ENCODE measurements at regions not wholly inside any gene's neighbourhood (a gene's known extent, or its start where the extent isn't known, plus 50 kb on each side); places are given as distances from the start of the nearest gene placed in this dataset.

GRCh38 chr10:131728286-131729228 lies 172.3 kb upstream of the PPP2R2D start:
- Histone ChIP-seq H3K4me3 (no peak overlapping the region), H3K4me1 (peaks cover 13% of the 10 kb centered on the region; the same call in 1 of the 3 replicates), H3K27ac (no peak overlapping the region), H3K9me3 (peaks cover 5% of the 10 kb centered on the region; the same call in 2 of the 3 replicates), H3K4me2 (peak overlapping the region; percentile 32; the same call in 2 of the 3 replicates)
- FAIRE-seq (no peak), ATAC-seq (no peak; a peak in 1 of 6 replicates), DNase-seq (ENCODE audit: low read depth in 1 of 2, low spot score in 1 of 2) (no peak)
- TF ChIP-seq HOXA7 (CRISPR knock-in tag; IDR thresholded peaks at IDR 0.05) (no peak), JUNB (IDR thresholded peaks at IDR 0.05) (no peak), BCL3 (IDR thresholded peaks at IDR 0.05) (no peak), HMGXB4 (CRISPR knock-in tag; IDR thresholded peaks at IDR 0.05; ENCODE audit: borderline replicate concordance) (no peak), USF2 (IDR thresholded peaks at IDR 0.05) (no peak), JUN (IDR thresholded peaks at IDR 0.05) (no peak), KDM5A (IDR thresholded peaks at IDR 0.05) (no peak), EHMT2 (IDR thresholded peaks at IDR 0.05; ENCODE audit: low read depth) (no peak), ELK1 (IDR thresholded peaks at IDR 0.05; ENCODE audit: low read depth, low read length) (no peak), FOSL2 (IDR thresholded peaks at IDR 0.05) (no peak), FOSL2 (CRISPR knock-in tag; IDR thresholded peaks at IDR 0.05) (no peak)
- 59% methylated on average over 16 of the region's 16 CpGs for WGBS (ENCODE audit: missing lambda C conversion rate)
- ChIA-PET POLR2A (no interaction called here), CTCF (interaction anchor here (1.2 kb wide), 2 partner anchors 23 to 1538 kb away, joined by 3 to 5 read pairs; no protein-coding TSS in a partner anchor)

- WGBS (ENCODE audit: missing lambda C conversion rate), result 43% methylated on average over 6 of the region's 6 CpGs
- FAIRE-seq (no peak), ATAC-seq (peak in 1 of 2 experiments; percentile 34; a peak in 2 of 6 replicates), DNase-seq (ENCODE audit: low read depth in 1 of 2, low spot score in 1 of 2) (no peak)
- H3K4me2 ChIP-seq, result peak overlapping the region; percentile 32
- H3K27ac ChIP-seq, result no peak overlapping the region; a peak in 1 of 6 replicates
- ChIA-PET POLR2A (no interaction called here), CTCF (interaction anchor here (1.2 kb wide), 1 partner anchor 1539 kb away, joined by 3 read pairs; no protein-coding TSS in a partner anchor)
- TF ChIP-seq NR3C1 (IDR thresholded peaks at IDR 0.05) (no peak), MAZ (IDR thresholded peaks at IDR 0.05; ENCODE audit: borderline replicate concordance, low read depth, low read length) (no peak), BCL3 (IDR thresholded peaks at IDR 0.05) (no peak), HES2 (IDR thresholded peaks at IDR 0.05) (no peak), MAFK (IDR thresholded peaks at IDR 0.05; ENCODE audit: partially characterized antibody) (no peak), RNF2 (IDR thresholded peaks at IDR 0.05; ENCODE audit: borderline replicate concordance, low read depth) (no peak), EP300 (IDR thresholded peaks at IDR 0.05) (no peak), RAD21 (conservative IDR thresholded peaks at IDR 0.05 in 1 of 2, IDR thresholded peaks at IDR 0.05 in 1 of 2) (no peak), HMGXB4 (CRISPR knock-in tag; IDR thresholded peaks at IDR 0.05; ENCODE audit: borderline replicate concordance) (no peak), KDM5A (IDR thresholded peaks at IDR 0.05) (no peak), USF2 (IDR thresholded peaks at IDR 0.05) (no peak)
- peaks cover 5% of the 10 kb centered on the region; the same call in 2 of the 3 replicates for H3K9me3 ChIP-seq
- peaks cover 13% of the 10 kb centered on the region; the same call in 1 of the 3 replicates for H3K4me1 ChIP-seq
- H3K4me3 ChIP-seq, result no peak overlapping the region
These were observed 171.4 kb upstream of the PPP2R2D start for GRCh38 chr10:131729361-131729760.
